Sigmoid colon (tissue), 4 donors: ENCODE measurements at regions not wholly inside any gene's neighbourhood (a gene's known extent, or its start where the extent isn't known, plus 50 kb on each side); places are given as distances from the start of the nearest gene placed in this dataset.

Experiments
- CTCF ChIP-seq, 4 experiments: fragments of 450-650 bp in 3 of 4; fragments of 200-600 bp in 1 of 4; IDR thresholded peaks; one replicate each; pipeline ENCODE4 v1.5.1; 2016 to 2019; ENCODE audit warnings: antibody characterized with exemption in 4 of 4, mild to moderate bottlenecking in 3 of 4, moderate library complexity in 2 of 4
- EP300 ChIP-seq, 4 donors: sonication (generic); formaldehyde crosslinking; IDR thresholded peaks; one replicate each; pipeline ENCODE4 v1.6.1; 2017; ENCODE audit warnings: antibody characterized with exemption in 4 of 4
- POLR2A ChIP-seq, 2 donors: fragments of 450-650 bp; IDR thresholded peaks; one replicate each; pipeline ENCODE4 v1.6.1; 2016; ENCODE audit warnings: antibody characterized with exemption in 2 of 2, mild to moderate bottlenecking in 2 of 2, moderate library complexity in 2 of 2
- POLR2AphosphoS5 ChIP-seq, 4 donors: sonication (generic); formaldehyde crosslinking; IDR thresholded peaks; one replicate each; pipeline ENCODE4 v1.6.1; 2017; ENCODE audit warnings: antibody characterized with exemption in 4 of 4

GRCh38 chr15:70181626-70182255 is 84.0 kb upstream of the TLE3 start:
- TF ChIP-seq POLR2AphosphoS5 (IDR thresholded peaks at IDR 0.05) (no peak), POLR2A (IDR thresholded peaks at IDR 0.05) (no peak), CTCF (IDR thresholded peaks at IDR 0.05) (no peak), EP300 (IDR thresholded peaks at IDR 0.05) (no peak)
